ENCODE measurements at regions not wholly inside any gene's neighbourhood (a gene's known extent, or its start where the extent isn't known, plus 50 kb on each side); places are given as distances from the start of the nearest gene placed in this dataset.

DNA sequence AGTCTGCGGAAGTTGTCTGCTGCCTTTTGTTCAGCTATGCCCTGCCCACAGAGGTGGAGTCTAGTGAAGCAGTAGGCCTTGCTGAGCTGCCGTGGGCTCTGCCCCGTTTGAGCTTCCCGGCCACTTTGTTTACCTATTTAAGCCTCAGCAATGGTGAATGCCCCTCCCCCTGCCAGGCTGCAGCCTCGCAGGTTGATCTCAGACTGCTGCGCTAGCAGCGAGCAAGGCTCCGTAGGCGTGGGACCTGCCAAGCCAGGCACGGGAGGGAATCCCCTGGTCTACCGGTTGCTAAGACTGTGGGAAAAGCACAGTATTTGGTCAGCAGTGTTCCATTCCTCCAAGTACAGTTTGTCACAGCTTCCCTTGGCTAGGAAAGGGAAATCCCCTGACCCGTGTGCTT is 143.6 kb downstream of the DYRK2 start:
- H3K4me2 ChIP-seq (ENCODE audit: low read depth, low read length) = peak overlapping the region; percentile 42
- in situ Hi-C loops (cut with HindIII; ENCODE audit: extremely low pct_ligation_motif_present, low pct_unique_long_range_greater_than_20kb) (no loop called here), intact Hi-C loops (cut with micrococcal nuclease; ENCODE audit: unreplicated experiment) (no loop called here)
- H3K4me1 ChIP-seq (ENCODE audit: insufficient read depth, low read length) = no peaks in the 10 kb centered on the region
- H3K9me3 ChIP-seq (ENCODE audit: low read length) = no peaks in the 10 kb centered on the region
- H3K36me3 ChIP-seq (replicated peaks in 1 of 2; ENCODE audit: control insufficient read depth in 1 of 2, insufficient read depth in 2 of 2, low read length in 2 of 2) = no peaks in the 10 kb centered on the region
- 12% methylated on average over 5 of the region's 12 CpGs for WGBS (ENCODE audit: low lambda C conversion rate)
- ChIA-PET POLR2A (no interaction called here), CTCF (ENCODE audit: low intra/inter-chr PET ratio, low total read pairs) (no interaction called here)
- peak overlapping the region in 1 of 3 experiments; percentile 10; a peak in 2 of 6 replicates for H3K4me3 ChIP-seq (replicated peaks in 1 of 3; ENCODE audit: insufficient read depth in 1 of 3, low read depth in 2 of 3, low read length in 3 of 3)
- H3K9ac ChIP-seq (ENCODE audit: insufficient read depth, low read depth, low read length) = no peak overlapping the region
- no peak overlapping the region for H2AFZ ChIP-seq (ENCODE audit: low read length)
- no TSS peak for BruUV-seq (replicated peaks)
- ATAC-seq = no peak
- H3K27ac ChIP-seq (ENCODE audit: extremely low read length, insufficient read depth, low read length) = no peak overlapping the region
- no peaks in the 10 kb centered on the region; a peak in 1 of 5 replicates for H3K27me3 ChIP-seq (ENCODE audit: control insufficient read depth in 1 of 2, insufficient read depth in 2 of 2, low read length in 2 of 2)
- TF ChIP-seq ZNF703 (CRISPR knock-in tag; IDR thresholded peaks at IDR 0.05; ENCODE audit: borderline replicate concordance) (no peak), TEF (CRISPR knock-in tag; IDR thresholded peaks at IDR 0.05) (no peak), GABPB1 (CRISPR knock-in tag; IDR thresholded peaks at IDR 0.05) (peak; percentile 15; the same call in 1 of the 2 replicates)
- FAIRE-seq = no peak
- no peaks in the 10 kb centered on the region for H3K79me2 ChIP-seq (ENCODE audit: insufficient read depth, low read length)
- no peaks in the 10 kb centered on the region for H4K20me1 ChIP-seq (ENCODE audit: insufficient read depth, low read length)
- DNase-seq (ENCODE audit: low spot score) = no peak

GRCh38 chr12:67794161-67794560 is 145.6 kb downstream of the DYRK2 start:
- POLR2A ChIA-PET = no interaction called here
- no peak for ATAC-seq
- no peak overlapping the region for H3K27ac ChIP-seq (ENCODE audit: extremely low read length, insufficient read depth, low read length)
- no peaks in the 10 kb centered on the region for H3K79me2 ChIP-seq (ENCODE audit: insufficient read depth, low read length)
- no peak overlapping the region for H2AFZ ChIP-seq (ENCODE audit: low read length)
- in situ Hi-C loops (cut with HindIII; ENCODE audit: extremely low pct_ligation_motif_present, low pct_unique_long_range_greater_than_20kb) = no loop called here
- FAIRE-seq = no peak
- no peaks in the 10 kb centered on the region for H3K9me3 ChIP-seq (ENCODE audit: low read length)
- intact Hi-C loops (cut with micrococcal nuclease; ENCODE audit: unreplicated experiment) = no loop called here
- H3K4me2 ChIP-seq (ENCODE audit: low read depth, low read length) = no peak overlapping the region
- no peak overlapping the region for H3K4me3 ChIP-seq (replicated peaks in 1 of 3; ENCODE audit: insufficient read depth in 1 of 3, low read depth in 2 of 3, low read length in 3 of 3)
- CTCF ChIA-PET (ENCODE audit: low intra/inter-chr PET ratio, low total read pairs) = no interaction called here
- H3K9ac ChIP-seq (ENCODE audit: insufficient read depth, low read depth, low read length) = no peak overlapping the region
- no peaks in the 10 kb centered on the region for H3K27me3 ChIP-seq (ENCODE audit: control insufficient read depth in 1 of 2, insufficient read depth in 2 of 2, low read length in 2 of 2)
- TF ChIP-seq SALL1 (CRISPR knock-in tag; IDR thresholded peaks at IDR 0.05) (no peak), THAP11 (CRISPR knock-in tag; IDR thresholded peaks at IDR 0.05) (no peak), NFIC (IDR thresholded peaks at IDR 0.05; ENCODE audit: low read length) (no peak), TRIM24 (CRISPR knock-in tag; IDR thresholded peaks at IDR 0.05) (no peak), JUND (CRISPR knock-in tag; IDR thresholded peaks at IDR 0.05) (no peak)
- no peaks in the 10 kb centered on the region for H3K36me3 ChIP-seq (replicated peaks in 1 of 2; ENCODE audit: control insufficient read depth in 1 of 2, insufficient read depth in 2 of 2, low read length in 2 of 2)
- no TSS peak for BruUV-seq (replicated peaks)
- DNase-seq (ENCODE audit: low spot score) = no peak
- no peaks in the 10 kb centered on the region for H3K4me1 ChIP-seq (ENCODE audit: insufficient read depth, low read length)
- no peaks in the 10 kb centered on the region for H4K20me1 ChIP-seq (ENCODE audit: insufficient read depth, low read length)
- WGBS (ENCODE audit: low lambda C conversion rate) = 3% methylated on average over 2 of the region's 2 CpGs
